DMS153 (cell line): ENCODE measurements at regions not wholly inside any gene's neighbourhood (a gene's known extent, or its start where the extent isn't known, plus 50 kb on each side); places are given as distances from the start of the nearest gene placed in this dataset.

Experiments used
- DNase-seq: peaks from one replicate; lab custom pipeline; 2025; lab: John Stamatoyannopoulos, UW

DNA sequence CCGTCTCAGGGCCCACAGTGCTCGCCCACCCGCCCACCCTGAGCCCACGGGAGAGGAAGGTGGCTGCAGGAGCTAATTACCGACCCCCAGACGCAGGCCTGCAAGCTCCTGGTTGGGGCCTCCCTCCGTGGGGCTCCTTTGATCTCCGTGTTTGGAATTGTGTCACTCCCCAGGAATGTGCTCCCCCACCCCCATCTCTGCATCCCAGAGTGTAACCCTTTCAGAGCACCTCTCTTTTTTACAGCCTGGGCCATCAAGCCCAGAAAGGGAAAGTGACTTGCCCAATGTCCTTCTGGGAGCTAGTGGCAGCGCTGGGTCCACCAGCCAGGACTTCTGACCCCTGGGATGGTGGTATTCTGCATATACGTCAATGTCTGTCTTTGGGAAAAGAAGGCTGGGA, 335.1 kb downstream of the CYRIA start:
- no peak for DNase-seq

DNA sequence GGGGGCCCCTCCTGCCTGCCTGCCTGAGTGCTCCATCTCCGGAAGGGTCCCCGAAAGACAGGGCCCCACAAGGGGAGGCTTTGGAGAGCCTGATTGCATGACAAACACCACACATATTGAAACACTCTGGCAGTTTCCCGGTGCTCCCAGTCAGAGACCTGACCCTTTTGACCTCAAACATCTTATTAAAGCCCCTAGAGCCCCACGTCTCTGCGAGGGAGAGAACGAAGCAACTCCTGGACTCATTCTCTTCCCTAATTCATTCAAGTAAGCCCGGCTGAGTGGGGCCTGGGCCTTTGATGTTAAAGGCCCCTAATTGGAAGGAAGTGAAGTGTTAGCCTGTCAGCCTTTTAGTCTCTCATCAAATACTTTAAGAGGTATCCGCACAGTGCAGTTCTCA, 335.6 kb downstream of the CYRIA start:
- no peak for DNase-seq

DNA sequence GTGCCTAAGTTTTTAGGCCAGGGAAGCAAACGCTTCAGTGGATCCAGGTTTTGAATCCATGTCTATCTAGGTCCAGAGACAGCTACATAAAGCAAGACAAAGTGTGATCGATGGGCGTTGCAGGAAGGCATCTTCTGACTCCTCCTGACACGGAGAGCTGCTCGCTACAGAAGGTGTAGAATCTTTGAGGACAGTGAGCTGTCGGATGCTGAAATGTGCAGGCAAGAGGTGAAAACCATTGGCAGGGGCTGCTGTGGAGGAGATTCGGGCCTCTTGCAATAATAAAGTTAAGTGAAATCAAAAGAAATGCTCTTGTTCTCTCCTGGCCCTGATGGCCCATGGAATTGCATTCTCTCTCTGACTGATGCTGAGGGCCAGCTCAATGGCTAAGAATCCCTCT, 336.2 kb downstream of the CYRIA start:
- no peak for DNase-seq

DNA sequence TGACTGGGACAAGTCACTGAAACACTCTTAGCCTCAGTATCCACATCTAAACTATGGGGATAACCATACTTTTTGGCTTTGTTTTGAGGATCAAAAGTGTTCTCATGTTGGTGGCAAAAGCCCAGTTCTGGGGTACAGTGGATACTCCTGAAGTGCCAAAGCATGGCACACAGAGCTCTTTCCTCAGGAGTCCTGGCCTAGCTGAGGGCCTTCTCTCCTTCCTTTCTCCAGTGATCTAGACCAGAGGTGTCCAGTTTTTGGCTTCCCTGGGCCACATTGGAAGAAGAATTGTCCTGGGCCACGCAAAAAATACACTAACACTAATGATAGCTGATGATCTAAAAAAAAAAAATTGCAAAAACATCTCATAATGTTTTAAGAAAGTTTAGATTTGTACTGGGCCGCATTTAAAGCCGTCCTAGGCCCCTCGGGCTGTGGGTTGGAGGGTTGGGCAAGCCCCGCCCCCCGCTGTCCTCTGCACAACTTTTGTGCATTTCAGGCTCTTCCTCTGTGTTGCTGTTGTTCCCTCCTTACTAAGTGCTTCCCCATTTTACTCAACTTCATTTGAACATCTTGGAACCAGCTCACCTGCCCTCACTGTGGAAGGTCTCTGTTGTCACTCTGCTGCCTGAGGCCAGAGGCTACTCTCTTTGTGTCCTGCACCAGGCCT, 337.0 kb downstream of the CYRIA start:
- DNase-seq: no peak

DNA sequence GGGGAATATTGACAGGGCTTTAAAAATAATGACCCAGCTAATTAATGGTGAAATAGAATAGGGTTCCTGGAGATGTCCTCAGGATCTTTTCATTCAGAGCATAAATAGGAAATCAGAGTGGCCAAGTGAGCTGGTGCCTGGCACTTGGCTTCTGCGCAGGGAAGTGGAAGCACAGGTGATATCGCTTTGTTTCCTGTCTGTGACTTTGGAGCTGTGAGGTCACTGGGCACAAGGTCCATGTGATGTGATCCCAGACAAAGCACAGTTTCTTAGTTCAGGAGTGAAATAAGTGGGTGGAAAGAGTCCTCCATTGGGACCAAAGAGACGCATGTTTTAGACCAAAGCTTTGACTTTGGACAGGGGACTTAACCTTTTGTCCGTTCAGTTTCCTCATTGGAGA, 338.3 kb downstream of the CYRIA start:
- no peak for DNase-seq

DNA sequence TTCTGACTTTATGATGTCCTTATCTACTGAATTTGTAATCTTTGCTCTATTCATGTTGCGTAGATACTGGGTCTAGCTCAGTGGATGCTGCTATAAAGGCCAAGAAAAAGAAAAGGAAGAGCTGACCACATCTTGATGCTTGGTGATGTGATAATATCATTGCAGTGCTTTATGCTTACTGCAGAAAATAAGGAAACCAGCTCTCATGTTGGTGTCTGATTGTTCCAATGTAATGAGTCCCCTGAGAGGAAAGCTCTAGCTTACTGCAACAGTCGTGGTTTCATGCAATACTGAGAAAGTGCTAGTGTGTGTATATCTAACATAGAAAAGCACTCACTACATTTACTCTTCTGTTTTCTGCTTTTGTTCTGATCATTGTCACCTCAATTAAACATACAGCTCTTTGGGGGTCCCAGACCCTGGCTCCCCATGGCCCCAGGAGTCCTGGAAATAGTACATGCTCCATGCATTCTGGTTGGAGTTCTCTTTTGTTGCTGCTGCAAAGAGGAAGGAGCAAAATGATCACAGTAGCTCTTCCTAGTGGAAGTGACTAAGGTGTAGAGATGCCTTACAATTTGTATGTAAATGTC, 338.8 kb downstream of the CYRIA start:
- no peak for DNase-seq

DNA sequence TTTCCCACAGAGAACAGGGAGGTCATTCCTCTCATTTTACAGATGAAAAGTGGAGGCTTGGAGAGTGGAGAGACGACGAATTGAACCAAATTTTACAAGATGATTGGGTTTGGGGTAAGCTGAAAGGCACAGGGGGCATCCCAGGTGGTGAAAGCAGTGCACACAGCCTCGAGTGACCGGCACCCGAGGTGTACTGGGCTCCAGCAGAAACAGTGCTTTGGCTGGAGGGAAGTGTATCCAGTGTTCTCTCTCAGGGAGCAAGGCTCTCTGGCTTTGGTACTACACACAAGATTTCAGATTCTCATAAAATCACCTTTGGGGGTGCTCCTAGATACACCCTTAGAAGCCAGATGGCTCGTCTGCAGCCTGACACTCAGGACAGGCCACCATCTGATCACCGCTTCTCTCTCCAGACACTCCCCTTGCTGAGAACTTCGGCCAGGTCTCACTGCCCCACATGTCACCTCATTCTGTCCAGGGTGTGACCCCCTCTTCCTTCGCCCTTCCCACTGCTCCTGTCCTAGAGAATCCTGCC, 339.6 kb downstream of the CYRIA start:
- DNase-seq: no peak

DNA sequence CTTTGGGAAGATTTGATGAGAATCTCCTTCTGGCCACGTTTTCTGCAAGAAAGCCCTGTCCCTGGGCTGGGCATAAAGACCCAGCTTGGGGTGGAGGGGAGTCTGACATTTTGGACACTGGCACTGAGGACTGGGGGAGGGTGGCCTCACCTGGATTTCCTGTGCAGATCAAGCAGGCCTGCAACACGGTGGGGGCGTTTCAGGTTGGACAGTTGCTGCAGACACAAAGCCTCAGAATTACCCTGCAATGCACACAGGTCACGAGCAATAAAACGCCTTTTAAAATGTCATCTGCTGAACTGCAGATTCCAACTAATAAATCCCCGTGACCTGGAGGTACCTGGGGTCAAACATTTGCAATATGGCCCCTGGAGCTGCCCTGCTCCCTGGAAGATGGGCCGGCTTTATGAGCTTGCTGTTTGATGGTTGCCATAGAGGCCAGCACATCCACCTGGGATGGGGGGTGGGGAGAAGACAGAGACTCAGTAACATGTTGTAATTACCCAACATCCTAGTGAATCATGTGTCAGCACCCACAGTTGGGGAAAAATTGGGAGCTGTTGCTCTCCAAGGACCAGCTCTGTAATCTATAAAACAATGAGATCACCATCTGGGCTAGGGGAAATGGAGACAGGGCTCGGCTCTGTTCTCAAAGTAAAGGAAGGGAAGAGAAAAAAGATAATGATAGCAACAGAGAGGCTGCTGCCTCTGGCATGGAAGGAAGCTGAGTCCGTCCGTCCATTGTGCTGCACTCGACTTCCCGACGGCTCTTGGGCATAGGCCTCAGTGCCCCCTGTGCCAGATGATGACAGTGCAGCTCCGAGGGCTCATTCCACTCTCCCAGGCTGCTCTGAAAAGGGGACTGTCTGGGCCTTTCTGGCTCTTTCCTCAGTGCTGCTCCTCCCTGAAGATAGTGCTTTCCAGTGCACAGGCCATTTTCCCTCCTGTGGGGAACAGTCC, 340.3 kb downstream of the CYRIA start:
- DNase-seq: no peak

DNA sequence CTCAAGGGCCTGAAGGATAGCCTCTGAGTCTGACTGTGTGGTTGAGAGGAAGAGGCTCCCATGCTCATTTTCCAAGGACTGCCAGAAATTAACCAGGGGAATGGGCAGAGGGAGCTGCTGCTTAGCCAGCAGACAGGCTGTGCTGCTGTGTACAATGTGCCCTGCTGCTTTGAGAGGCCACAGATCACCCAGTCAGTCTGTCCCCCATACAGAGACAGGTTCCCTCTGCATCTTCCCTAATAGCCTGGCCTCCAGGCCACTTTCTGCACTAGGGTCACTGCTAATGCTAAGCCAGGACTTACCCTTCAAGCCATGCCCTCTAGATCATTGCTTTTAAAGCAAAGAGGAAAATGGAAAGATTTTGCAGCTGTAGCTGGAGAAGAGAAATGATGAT, 341.1 kb downstream of the CYRIA start:
- DNase-seq: no peak

DNA sequence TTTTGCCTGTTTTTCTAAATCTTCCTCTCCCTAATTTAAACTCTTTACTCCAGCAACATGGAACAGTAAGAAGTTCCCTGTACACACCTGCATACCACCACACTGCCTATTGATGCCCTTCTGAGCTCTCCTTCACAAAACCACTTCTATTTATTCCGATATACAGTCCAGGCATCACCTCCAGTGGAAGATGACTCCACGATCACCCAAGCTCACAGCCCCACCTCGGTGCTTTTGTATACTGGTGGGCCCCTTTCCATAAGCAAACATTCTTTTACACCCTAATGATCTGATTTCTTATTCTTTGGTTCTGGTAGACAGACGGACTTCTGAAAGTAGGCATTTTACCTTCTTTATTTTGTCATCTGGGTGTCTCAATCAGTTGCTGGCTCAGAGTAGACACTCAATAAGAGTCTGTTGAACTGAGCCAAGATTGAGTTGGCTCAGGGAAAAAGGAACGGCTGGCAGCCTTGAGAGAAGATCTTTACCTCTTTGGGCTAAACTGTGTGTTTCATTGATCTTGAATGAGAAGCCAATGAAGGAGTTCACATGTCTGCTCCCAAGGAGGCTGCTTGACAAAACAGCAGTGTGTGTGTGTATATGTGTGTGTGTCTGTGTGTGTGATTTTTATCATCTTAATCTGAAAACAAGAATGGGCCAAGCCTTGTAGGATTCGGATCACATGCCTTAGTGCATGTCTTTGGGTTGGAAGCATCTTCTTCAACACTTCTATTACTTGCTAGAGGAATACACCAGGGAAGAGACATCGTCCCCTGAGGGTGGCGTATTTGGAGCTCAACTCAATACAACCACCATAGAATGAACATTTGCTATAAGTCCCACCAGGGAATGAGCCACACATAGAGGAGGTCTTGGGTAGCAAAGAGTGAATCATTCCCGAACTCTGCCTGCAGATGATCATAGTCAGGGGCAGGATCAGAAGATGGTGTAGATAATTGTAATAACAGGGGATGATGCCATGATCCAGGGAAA, 341.8 kb downstream of the CYRIA start:
- DNase-seq: no peak

DNA sequence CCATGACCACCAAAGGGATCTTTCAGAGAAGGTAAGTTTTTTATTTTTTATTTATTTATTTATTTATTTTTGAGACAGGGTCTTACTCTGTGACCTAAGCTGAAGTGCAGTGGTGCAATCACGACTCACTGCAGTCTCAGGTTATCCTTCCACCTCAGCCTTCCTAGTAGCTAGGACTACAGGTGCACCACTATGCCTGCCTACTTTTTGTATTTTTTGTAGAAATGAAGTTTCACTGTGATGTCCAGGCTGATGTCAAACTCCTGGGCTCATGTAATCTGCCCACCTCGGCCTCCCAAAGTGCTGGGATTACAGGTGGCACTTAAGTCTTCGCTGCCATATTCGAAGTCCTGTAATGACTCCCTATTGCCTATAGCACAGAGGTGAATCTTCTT, 342.5 kb downstream of the CYRIA start:
- DNase-seq: no peak

DNA sequence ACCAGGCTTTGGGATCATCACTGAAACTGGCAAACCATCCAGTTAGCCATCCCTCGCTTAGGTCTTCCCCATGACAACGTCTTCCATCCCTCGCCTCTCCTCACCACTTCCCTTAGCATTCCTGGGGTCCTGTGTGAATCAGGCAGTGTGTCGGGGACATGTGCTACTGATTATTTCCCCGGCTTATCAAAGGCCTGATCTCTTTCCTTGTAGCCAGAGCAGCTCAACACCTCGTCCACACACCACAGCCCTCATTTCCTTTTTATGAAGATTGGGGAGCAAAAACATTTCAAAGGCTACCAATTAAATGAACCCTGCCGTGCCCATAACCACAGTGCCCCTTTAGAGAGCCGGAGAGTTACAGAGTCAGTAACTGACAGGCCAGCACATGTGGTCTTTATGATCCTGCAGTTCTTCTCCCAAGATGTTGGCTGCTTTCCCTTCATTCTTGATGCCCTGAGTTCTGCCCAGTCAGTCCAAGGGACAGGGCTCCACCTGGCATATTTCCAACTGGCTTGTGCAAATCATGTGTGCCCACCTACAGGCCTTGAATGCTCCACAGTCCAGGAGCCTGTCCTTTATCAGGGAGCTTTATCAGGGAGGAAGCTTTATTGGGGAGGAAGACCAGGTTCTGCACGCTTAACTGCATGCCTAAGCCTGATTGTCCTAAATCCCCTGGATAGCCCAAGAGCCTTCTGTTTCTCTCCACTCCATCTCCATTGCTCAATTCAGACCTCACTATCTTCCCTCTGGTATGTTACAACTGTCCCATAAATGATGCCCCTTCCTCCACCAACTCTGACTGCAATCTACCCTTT, 343.1 kb downstream of the CYRIA start:
- no peak for DNase-seq

DNA sequence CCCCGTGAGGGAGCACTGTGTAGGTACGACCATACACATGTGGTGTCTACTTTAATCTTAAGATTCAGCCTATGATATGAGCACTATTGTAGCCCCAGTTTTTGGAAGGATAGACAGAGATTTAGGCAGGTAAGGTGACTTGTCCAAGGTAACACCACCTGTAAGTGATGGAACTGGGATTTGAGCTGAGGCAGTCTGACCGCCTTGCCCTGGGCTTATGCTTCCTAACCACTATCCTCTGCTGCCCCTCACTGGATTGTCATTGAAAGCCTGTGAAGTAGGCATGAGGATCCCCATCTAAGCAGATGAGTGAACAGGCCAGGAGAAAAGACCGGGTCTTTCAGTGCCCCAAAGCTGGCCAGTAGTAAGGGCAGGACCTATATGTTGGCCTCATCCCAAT, 343.8 kb downstream of the CYRIA start:
- no peak for DNase-seq

DNA sequence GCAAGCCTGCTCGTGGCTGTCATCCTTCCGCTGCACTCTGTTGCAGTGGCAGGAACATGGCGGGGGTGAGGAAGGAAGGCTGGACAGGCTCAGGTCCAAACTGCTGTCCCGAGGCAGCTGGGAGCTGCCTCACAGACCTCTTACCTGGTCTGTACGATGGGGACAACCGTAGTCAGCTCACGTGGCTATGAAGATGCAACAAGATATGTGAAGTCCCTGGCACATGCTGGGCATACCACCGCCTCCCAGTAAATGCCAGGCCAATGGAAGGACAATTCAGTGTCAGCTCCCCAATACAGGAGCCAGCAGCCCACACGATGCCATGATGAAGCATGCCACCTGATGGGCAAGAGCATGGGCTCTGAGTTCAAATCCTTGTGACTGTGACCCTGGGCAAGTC, 344.4 kb downstream of the CYRIA start:
- no peak for DNase-seq

DNA sequence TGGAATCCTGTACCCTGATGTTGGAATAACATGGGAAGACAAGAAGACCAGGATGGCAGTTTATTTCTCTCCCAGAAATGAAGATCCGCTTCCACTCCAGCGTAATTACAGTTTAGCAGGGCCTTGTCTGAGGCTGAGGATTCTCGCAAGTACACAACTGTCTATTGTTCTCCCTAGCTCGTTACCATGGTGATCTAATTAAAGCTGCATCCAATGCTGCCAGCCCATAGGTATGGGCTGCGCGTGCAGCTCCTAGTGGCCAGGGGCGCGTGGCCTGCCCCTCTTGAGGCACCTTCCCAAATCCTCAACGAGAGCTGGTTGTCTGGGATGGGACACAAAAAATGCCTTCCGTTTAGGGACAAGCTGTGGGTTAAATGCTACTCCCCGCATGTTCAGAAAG, 344.9 kb downstream of the CYRIA start:
- DNase-seq: no peak

DNA sequence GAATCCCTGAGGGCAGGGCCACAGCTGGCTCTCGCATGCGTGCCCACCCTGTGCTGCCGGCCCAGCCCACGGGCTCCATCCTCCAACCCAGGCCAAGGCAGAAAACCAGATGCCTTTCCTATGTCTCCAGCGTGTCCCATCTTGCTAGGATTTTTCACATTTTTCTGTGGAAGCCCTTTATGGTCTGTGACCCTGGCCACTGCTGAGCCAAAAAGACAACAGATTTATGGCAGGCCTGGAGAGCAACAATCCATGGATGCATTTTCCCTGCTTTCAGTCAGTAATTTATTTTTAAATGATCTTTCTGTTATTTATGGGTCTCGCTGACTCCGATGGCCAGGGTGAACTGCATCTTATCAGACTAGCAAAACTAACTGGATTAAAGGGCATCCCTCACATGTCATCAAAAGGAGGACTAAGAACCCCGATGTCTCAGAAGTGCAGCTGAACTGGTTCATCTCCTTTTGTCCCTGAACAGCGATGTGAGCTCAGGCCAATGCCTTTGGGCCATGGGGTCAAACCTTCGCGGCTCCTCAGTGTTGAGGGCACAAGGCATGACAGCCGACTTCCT, 346.0 kb downstream of the CYRIA start:
- DNase-seq: no peak

DNA sequence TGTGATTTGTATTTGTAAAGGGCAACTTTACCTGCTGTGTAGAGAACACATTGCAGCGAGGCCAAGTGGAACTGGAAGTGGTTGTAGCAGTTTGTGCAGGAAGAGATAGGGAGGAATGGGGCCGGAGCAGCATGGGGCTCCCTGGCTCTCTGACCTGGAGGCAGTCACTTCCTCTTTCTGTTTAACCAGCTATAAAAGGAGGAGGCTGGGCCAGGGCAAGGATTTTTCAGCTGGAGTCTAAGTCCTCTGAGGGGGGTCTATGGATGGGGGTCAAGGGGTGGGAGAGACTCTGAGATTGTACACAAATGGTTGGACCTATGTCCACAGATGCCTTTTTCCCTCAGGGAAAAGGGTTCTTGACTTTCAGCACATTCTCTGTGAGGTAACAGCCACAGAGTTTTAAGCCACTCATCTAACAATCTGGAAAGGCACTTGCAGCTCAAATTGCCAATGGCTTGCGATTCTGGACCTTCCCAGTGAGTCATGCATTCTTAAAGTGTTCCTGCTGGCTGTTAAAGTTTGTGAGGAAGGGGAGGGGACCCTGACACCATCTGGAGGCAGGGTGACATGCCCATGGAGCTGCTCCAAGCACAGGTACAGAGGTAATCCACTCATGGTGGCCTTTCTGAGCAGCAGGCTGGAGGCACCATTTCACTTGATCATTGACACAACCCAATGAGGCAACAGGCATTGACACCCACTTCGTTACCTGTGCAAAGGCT, 347.0 kb downstream of the CYRIA start:
- DNase-seq: no peak

DNA sequence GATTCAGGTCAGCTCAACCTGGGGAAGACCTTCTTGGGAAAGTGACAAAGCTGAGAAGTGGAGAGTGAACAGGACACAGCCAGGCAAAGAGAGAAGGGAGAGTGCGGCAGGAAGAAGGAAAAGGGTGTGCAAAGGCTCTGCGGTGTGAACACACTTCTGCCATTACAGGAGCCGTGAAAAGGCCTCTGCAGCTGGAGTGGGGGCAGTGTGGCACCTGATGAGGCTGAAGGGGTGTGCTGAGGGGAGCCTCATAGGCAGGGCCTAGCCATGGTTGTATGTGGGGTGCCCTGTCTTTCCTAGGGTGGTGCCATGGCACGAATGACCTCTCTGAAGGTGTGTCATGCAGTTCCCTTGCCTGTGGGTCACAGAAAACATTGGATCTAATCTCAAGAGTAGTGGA, 347.6 kb downstream of the CYRIA start:
- DNase-seq: no peak

DNA sequence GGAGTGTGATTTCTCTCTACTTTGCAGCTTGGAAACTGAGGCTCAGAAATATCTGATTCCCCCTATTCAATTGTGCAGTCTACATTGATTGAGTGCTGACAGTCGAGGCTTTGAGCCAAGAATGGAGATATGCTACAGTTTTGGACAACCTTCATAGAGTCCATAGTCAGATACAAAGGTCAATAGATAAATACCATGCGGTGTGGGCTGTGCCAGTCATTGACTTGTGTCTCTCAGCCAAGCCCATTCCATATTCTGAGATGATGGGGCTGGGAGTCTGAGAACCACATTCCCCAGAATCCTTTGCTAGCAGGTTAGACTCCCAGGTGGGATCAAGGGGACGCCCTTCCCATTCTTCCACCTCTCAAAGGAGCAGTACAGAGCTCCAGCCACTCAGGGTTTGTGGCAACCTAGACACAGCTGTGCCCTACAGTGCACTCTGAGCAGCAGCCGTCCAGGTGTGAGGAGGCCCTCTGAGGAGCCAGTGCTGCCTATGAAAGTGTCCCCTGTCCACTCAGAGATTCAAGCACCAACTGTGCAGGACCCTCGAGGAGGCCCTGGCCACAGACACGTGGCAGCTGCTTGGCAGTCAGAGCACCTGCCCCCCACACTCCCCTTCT, 348.3 kb downstream of the CYRIA start:
- DNase-seq: no peak
